MCF 10A (cell line): ENCODE measurements at regions not wholly inside any gene's neighbourhood (a gene's known extent, or its start where the extent isn't known, plus 50 kb on each side); places are given as distances from the start of the nearest gene placed in this dataset.

Source experiments
- BruUV-seq: library from RNA; stranded (reverse); fragments of 400-500 nt; replicated peaks from 2 replicates; lab custom pipeline; 2021; lab: Mats Ljungman, UMichigan
- CTCF ChIA-PET: fragments of 300-600 bp; sonication (Branson Sonifier 250); formaldehyde crosslinking; extraction: SDS; loops from one replicate; lab custom pipeline; 2021; ENCODE audit warnings: antibody characterized with exemption, inconsistent platforms; lab: Yijun Ruan, JAX
- POLR2A ChIA-PET: fragments of 300-600, 350-650 bp; sonication (Branson Sonifier 250); formaldehyde crosslinking; extraction: SDS; loops from one replicate; lab custom pipeline; 2020; ENCODE audit warnings: antibody characterized with exemption, inconsistent platforms; lab: Yijun Ruan, JAX
- DNase-seq: peaks from one replicate; pipeline ENCODE4 v3.0.0-alpha.2; 2018; ENCODE audit not compliant: unreplicated experiment
- H3K27ac Mint-ChIP-seq: one replicate; pipeline ENCODE4 v1.8.0; 2022; ENCODE audit warnings: mild to moderate bottlenecking, low read depth, mixed read lengths; ENCODE audit not compliant: unreplicated experiment
- H3K27me3 Mint-ChIP-seq: one replicate; pipeline ENCODE4 v1.8.0; 2022; ENCODE audit warnings: mixed read lengths; ENCODE audit not compliant: insufficient read depth, unreplicated experiment
- H3K36me3 Mint-ChIP-seq: one replicate; pipeline ENCODE4 v1.8.0; 2022; ENCODE audit warnings: mild to moderate bottlenecking, moderate library complexity, mixed read lengths; ENCODE audit not compliant: insufficient read depth, unreplicated experiment
- H3K4me1 Mint-ChIP-seq: one replicate; pipeline ENCODE4 v1.8.0; 2022; ENCODE audit warnings: mixed read lengths; ENCODE audit not compliant: insufficient read depth, unreplicated experiment
- H3K4me3 Mint-ChIP-seq: one replicate; pipeline ENCODE4 v1.8.0; 2022; ENCODE audit warnings: mild to moderate bottlenecking, moderate library complexity, mixed read lengths; ENCODE audit not compliant: unreplicated experiment
- H3K9me3 Mint-ChIP-seq: one replicate; pipeline ENCODE4 v1.8.0; 2022; ENCODE audit warnings: mixed read lengths; ENCODE audit not compliant: unreplicated experiment
- CTCF ChIP-seq: fragments of 200-600 bp; IDR thresholded peaks from one replicate; pipeline ENCODE4 v1.8.0; 2022; ENCODE audit warnings: antibody characterized with exemption, mild to moderate bottlenecking; ENCODE audit not compliant: unreplicated experiment
- intact Hi-C: fragments of 100-400 bp; cut with micrococcal nuclease; formaldehyde crosslinking; loops from 2 replicates; pipeline ENCODE4 v1.14.1; 2022

DNA sequence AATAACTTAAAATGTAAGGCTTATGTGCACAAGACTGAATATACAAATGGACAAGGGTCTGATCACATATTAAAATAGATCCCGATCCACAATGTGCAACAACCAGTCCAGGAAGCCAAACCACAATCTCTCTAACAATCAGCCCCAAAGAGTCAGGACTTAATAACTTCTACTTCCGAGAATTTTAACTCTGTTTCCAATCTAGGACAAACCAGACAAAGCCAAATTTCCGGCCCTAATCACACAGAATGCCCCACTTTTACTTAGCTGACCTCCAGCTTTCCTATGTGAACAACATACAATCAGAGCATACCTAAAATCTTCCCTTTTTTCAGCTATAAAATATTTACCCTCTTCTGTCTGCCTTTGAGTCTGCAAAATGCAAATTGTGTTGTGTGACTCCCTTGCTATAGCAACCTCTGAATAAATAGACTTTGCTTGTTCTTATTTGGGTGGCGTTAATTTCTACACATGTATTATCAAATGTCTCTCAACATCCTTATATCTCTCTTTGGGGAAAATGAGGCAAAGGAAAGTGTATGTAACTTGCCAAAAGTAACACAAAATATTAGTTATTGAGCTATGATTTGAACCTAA lies 381.9 kb upstream of the MC4R start:
- intact Hi-C loops, result no loop called here
- Mint-ChIP-seq H3K27ac (no peak overlapping the region), H3K4me1 (no peaks in the 10 kb centered on the region), H3K27me3 (peaks cover 83% of the 10 kb centered on the region), H3K36me3 (no peaks in the 10 kb centered on the region), H3K4me3 (no peak overlapping the region), H3K9me3 (no peaks in the 10 kb centered on the region)
- BruUV-seq, result no TSS peak
- DNase-seq, result no peak
- no peak for TF ChIP-seq CTCF
- CTCF ChIA-PET, result no interaction called here
- POLR2A ChIA-PET, result interaction anchor here (0.8 kb wide), 1 partner anchor 38 kb away, joined by 3 read pairs; no protein-coding TSS in a partner anchor

- no peak for TF ChIP-seq CTCF
- BruUV-seq, result no TSS peak
- H3K4me3 Mint-ChIP-seq, result no peak overlapping the region
Measured at GRCh38 chr18:60755134-60755533, 382.6 kb upstream of the MC4R start.

DNA sequence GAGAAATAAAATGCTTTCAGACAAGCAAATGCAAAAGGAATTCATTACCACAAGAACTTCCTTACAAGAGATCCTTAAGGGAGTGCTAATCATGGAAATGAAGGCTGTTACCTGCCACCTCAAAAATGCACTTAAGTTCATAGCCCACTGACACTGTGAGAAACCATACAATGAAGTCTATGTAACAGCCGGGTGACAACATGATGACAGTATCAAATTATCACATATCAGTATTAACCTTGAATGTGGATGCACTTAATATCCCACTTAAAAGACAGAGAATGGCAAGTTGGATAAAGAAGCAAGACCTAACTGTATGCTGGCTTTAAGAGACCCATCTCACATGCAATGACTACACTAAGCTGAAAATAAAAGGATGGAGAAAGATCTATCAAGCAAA lies 403.4 kb upstream of the MC4R start:
- intact Hi-C loops, result no loop called here

More at GRCh38 chr18:60755134-60755533, 382.6 kb upstream of the MC4R start:
- no peak overlapping the region for H3K27ac Mint-ChIP-seq
- intact Hi-C loops, result no loop called here
- H3K4me1 Mint-ChIP-seq, result no peaks in the 10 kb centered on the region
- no peak for DNase-seq
- H3K27me3 Mint-ChIP-seq, result peaks cover 86% of the 10 kb centered on the region
- CTCF ChIA-PET, result interaction anchor here (0.6 kb wide), 1 partner anchor 1029 kb away, joined by 3 read pairs; no protein-coding TSS in a partner anchor
- no peaks in the 10 kb centered on the region for H3K36me3 Mint-ChIP-seq
- POLR2A ChIA-PET, result no interaction called here
- H3K9me3 Mint-ChIP-seq, result no peaks in the 10 kb centered on the region

DNA sequence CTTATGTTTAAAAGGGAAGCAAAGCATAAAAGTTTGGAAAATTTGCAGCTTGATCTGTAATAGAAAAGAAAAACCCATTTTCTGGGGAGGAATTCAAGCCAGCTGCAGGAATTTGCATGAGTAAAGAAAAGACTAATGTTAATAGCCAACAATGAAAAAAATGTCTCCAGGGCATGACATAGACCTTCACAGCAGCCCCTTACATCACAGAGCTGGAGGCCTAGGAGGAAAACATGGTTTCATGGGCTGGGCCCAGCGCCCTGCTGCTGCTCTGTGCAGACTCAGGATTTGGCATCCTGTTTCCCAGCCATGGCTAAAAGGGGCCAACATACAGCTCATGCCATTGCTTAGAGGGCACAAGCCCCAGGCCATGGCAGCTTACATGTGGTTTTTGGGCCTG lies 411.6 kb upstream of the MC4R start:
- H3K4me1 Mint-ChIP-seq, result peaks cover 7% of the 10 kb centered on the region
- TF ChIP-seq CTCF, result no peak
- intact Hi-C loops, result no loop called here
- no peak overlapping the region for H3K4me3 Mint-ChIP-seq
- BruUV-seq, result no TSS peak
- peaks cover 9% of the 10 kb centered on the region for H3K9me3 Mint-ChIP-seq
- DNase-seq, result no peak
- ChIA-PET CTCF (no interaction called here), POLR2A (no interaction called here)
- H3K27ac Mint-ChIP-seq, result no peak overlapping the region
- no peaks in the 10 kb centered on the region for H3K27me3 Mint-ChIP-seq
- no peaks in the 10 kb centered on the region for H3K36me3 Mint-ChIP-seq

More for the DNA sequence above, 403.4 kb upstream of the MC4R start:
- no TSS peak for BruUV-seq
- DNase-seq, result no peak
- no peak overlapping the region for H3K4me3 Mint-ChIP-seq
- peaks cover 7% of the 10 kb centered on the region for H3K9me3 Mint-ChIP-seq
- ChIA-PET CTCF (interaction anchor here (0.7 kb wide), 2 partner anchors 646 to 1497 kb away, joined by 3 to 4 read pairs; no protein-coding TSS in a partner anchor), POLR2A (interaction anchor here (0.6 to 1.4 kb wide), 3 partner anchors 9 to 202 kb away, joined by 3 read pairs; no protein-coding TSS in a partner anchor)
- no peak for TF ChIP-seq CTCF
- H3K27ac Mint-ChIP-seq, result no peak overlapping the region
- H3K4me1 Mint-ChIP-seq, result no peaks in the 10 kb centered on the region
- no peaks in the 10 kb centered on the region for H3K36me3 Mint-ChIP-seq
- H3K27me3 Mint-ChIP-seq, result peaks cover 43% of the 10 kb centered on the region
